ENCODE measurements at regions not wholly inside any gene's neighbourhood (a gene's known extent, or its start where the extent isn't known, plus 50 kb on each side); places are given as distances from the start of the nearest gene placed in this dataset.

GRCh38 chr2:129062146-129062912 lies 743.7 kb upstream of the HS6ST1 start:
- no peak for DNase-seq

DNA sequence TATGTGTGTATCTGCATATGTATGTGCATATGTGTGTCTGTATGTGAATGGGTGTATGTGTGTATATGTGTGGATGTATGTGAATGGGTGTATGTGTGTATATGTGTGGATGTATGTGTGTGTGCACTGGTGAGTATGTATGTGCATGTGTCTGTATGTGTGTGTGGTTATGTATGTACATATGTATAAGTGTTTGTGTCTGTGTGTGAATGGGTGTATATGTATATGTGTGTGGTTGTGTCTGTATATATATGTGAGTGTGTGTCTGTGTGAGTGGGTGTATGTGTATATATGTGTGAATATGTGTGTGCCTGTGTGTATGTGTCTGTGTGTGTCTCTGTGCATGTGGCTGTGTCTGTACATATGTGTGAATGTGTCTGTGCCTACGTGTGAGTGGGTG lies 748.4 kb upstream of the HS6ST1 start:
- no peak for DNase-seq

DNA sequence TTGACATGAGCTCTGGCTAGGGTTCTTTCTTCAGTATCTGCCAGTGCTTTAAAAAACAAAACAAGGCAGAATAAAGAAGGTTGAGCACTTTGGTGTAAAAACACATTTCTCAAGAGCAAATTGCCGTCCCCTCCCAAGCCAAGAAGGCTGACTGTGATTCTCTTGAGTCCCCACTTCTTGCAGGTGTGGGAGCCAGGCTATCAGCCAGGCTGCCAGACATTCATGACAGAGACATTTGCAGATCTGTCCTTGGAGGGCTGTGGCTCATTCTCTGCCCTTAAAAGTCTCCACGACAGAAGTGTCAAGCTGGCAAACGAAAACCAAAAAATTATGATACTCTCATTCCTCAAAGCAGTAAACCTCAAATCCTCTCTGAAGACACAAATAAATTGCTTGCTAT lies 749.3 kb upstream of the HS6ST1 start:
- DNase-seq = no peak

DNA sequence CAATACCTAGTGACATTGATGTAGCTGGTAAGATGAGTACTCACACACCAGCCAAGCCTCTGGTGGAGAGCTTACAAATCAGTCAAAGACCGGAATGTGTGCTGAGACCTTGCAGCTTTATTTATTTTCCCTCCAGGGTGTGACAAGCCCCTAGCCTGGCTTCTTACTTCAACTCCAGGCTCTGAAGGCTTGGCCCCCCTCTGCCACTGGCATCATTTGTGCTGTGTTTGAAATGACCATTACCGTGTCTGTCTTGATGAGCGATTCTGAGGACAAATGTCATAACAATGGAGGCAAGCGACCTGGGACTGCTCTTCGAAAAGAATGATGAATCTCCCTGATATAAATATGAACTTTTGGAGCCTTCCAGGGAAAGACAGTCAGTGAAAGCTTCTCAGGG lies 749.9 kb upstream of the HS6ST1 start:
- no peak for DNase-seq

GRCh38 chr2:129069875-129070594 lies 751.4 kb upstream of the HS6ST1 start:
- DNase-seq = no peak

GRCh38 chr2:129070663-129071062 lies 752.0 kb upstream of the HS6ST1 start:
- DNase-seq = no peak

DNA sequence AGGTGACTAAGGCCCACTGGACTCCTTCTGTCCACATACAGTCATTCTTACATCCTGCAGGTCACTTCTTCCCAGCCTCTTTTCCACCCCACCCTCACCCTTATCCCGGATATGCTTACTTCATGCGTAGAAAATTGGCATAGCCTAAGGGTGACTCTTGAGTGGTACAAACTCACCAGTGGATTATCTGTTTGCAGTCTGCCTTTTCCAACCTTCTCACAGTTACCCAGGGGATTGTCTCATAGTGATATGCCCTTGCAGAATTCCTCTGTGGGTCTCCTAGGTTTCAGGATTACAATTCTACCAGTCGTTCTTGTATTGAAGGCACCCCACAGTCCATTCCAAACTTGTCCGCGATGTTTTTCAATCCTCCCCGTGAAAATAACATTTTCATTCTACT lies 752.9 kb upstream of the HS6ST1 start:
- DNase-seq = no peak

DNA sequence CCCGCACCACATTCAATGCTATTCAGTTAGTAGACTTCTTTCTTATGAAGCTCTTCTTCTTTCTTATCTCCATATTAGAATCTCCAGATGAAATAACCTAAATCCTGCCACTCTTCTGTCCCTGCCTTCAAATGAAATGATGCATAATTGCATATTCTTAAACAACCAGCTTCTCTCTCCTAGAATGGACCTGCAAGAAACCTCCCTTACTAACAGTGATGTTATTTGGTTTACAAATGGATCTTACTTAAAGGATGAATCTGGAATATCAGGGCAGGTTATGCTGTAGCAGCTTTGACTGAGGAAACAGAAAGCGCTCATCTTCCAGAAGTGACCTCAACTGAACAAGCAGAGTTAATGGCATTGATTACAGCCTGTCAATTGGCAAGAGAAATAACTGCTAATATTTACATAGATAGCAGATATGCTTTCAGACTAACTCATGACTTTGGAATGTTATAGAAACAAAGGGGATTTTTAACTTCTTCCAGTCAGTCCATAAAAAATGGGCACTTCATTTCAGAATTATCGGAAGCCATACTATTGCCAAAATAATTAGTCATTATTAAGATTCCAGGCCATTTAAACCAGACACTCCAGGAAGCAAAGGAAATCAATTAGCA lies 755.7 kb upstream of the HS6ST1 start:
- no peak for DNase-seq

- DNase-seq = no peak
Observed at GRCh38 chr2:129078548-129078947, 759.9 kb upstream of the HS6ST1 start.

- no peak for DNase-seq
Observed at GRCh38 chr2:129080715-129081476, 762.2 kb upstream of the HS6ST1 start.

DNA sequence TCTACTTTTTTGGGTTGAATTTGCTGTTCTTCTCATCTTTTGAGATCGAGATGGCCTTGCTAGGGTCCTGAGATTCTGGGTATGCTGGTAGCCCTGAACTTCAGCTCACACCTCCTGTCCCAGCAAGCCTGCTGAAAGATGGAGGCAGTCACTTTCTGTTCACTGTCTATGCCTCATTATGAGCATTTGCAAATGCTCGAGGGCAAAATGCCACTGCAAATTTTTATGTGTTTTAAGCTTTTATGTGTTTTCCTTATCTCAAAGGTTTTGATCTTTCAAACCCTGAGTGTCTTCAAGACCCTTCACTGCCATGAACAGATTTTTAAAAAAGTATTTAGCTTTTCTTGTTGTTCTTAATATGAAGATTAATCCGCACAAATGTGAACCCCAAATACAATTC lies 766.7 kb upstream of the HS6ST1 start:
- no peak for DNase-seq

GRCh38 chr2:129087133-129087813 lies 768.6 kb upstream of the HS6ST1 start:
- no peak for DNase-seq

GRCh38 chr2:129091620-129092019 lies 773.0 kb upstream of the HS6ST1 start:
- DNase-seq = no peak

DNA sequence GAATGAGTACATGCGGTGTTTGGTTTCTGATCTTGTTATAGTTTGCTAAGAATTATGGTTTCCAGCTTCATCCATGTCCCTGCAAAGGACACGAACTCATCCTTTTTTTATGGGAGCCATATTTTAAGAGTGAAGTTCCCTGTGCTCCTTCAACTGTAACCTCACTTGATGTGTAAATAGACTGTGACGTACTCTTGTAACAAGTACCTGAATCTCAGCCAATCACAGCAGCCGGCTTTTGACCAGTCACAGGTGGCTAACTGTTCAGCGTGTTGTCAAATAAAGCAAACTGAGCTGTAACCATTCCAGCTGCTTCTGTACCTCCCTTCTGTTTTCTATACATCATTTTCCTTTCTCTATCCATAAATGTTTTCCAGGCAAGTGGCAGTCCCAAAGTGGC lies 774.3 kb upstream of the HS6ST1 start:
- no peak for DNase-seq

GRCh38 chr2:129101186-129101585 lies 782.5 kb upstream of the HS6ST1 start:
- no peak for DNase-seq

- no peak for DNase-seq
Observed at GRCh38 chr2:129103936-129104878, 785.5 kb upstream of the HS6ST1 start.

- no peak for DNase-seq
Observed at GRCh38 chr2:129112181-129112580, 793.5 kb upstream of the HS6ST1 start.

GRCh38 chr2:129113776-129114175 lies 795.1 kb upstream of the HS6ST1 start:
- DNase-seq = no peak

- DNase-seq = no peak
Observed at GRCh38 chr2:129117434-129117833, 798.8 kb upstream of the HS6ST1 start.

DNA sequence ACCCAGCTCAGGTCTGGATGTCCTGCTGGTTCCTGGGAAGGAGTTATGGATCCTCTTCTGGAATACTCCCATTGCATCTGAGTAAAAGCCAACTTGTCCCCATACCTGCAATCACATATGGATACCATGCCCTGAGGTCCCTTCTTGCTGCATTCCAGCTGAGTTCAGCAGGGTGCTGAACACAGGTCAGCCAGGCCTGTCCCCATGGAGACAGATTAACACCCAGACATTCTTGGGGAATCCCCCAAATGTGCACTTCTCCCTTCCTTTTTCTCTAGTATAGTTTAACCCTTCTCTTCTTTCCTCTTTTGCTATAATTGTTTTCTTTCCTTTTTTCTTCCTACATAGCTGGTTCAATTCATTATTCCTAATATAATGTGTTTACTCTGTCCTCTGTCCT lies 799.6 kb upstream of the HS6ST1 start:
- DNase-seq = no peak

GRCh38 chr2:129129087-129129486 lies 810.4 kb upstream of the HS6ST1 start:
- DNase-seq = no peak
